ENCODE measurements at regions not wholly inside any gene's neighbourhood (a gene's known extent, or its start where the extent isn't known, plus 50 kb on each side); places are given as distances from the start of the nearest gene placed in this dataset.

DNA sequence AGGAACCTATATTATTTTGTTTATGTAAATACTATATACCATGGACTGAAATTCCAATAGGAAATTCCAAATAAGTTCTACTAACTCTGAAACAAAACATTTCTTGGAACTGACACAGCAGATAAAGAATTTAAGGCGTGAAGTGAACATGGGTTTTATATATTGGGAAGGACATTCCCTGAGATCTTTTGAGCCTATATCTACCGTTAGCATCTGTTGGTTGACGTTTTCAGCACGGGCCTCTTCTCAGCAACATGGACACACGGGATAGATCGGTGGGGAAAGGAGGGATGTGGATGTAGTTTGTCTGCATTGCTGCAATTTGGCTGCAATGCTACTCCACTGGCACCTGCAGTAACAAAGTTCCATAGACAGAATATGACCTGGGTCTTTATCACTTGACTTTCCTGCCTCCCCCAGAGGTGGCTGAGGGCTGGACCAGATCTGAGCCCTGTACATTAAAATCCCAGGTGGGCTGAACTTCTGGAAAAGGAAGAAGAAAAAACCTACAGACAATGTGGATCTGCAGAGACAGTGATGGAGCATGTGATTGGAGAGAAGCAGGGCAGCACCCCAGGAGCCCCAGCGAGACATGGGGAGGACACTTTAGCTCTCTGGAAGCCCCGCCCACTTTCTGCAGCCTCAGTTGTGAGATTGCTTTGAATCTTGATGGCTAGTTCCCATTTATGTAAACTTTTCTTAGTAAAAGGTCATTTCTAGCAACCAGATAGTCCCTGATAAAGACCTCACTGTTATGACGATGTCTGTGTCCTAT, 91.2 kb upstream of the CPEB4 start:
- Histone ChIP-seq H3K4me3 (no peak overlapping the region), H3K36me3 (ENCODE audit: low read depth) (no peaks in the 10 kb centered on the region), H3K4me1 (ENCODE audit: low read depth) (peaks cover 29% of the 10 kb centered on the region), H3K9me3 (no peaks in the 10 kb centered on the region)
- DNase-seq, result no peak
- ATAC-seq, result no peak
- intact Hi-C loops (cut with DNase I, micrococcal nuclease), result no loop called here
- TF ChIP-seq, protein P1, sequence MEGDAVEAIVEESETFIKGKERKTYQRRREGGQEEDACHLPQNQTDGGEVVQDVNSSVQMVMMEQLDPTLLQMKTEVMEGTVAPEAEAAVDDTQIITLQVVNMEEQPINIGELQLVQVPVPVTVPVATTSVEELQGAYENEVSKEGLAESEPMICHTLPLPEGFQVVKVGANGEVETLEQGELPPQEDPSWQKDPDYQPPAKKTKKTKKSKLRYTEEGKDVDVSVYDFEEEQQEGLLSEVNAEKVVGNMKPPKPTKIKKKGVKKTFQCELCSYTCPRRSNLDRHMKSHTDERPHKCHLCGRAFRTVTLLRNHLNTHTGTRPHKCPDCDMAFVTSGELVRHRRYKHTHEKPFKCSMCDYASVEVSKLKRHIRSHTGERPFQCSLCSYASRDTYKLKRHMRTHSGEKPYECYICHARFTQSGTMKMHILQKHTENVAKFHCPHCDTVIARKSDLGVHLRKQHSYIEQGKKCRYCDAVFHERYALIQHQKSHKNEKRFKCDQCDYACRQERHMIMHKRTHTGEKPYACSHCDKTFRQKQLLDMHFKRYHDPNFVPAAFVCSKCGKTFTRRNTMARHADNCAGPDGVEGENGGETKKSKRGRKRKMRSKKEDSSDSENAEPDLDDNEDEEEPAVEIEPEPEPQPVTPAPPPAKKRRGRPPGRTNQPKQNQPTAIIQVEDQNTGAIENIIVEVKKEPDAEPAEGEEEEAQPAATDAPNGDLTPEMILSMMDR (IDR thresholded peaks at IDR 0.05), result no peak

DNA sequence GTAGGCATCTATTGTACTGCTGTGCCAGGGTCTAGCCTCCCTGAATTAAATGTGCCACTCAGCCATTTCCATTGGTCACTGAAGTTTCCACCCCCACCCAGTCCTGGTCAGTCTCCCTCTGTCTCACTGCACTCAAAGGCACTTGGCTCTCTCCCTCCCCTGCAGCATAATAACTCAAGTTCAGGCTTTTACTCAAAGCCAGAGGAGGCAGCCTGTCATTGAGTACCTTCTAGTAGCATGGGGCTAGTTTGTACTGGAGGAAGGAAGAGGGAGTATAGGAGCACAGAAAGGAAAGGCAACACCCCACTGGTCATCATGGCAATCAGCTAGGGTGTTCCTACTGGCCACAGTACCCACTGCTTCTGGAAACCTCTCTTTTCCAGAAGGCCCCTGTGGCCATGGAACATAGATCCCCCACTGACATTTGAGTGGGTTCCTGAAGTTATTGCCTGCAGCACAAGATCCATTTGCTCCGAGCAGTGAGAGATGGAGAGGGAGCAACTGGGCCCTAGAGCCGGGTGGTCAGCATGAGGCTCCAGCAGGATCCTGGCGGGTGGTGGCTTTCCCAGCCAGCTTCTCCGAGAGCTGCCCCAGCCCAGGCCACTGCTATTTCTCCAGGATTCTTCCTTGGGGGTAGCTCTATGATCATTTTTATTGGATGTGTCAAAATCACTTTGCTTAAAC, 89.9 kb upstream of the CPEB4 start:
- DNase-seq, result no peak
- TF ChIP-seq, protein P1 (IDR thresholded peaks at IDR 0.05), result no peak
- no peaks in the 10 kb centered on the region for H3K9me3 ChIP-seq
- peaks cover 25% of the 10 kb centered on the region for H3K4me1 ChIP-seq (ENCODE audit: low read depth)
- no peak overlapping the region for H3K4me3 ChIP-seq
- no peak for ATAC-seq
- H3K36me3 ChIP-seq (ENCODE audit: low read depth), result no peaks in the 10 kb centered on the region
- intact Hi-C loops (cut with DNase I, micrococcal nuclease), result no loop called here

DNA sequence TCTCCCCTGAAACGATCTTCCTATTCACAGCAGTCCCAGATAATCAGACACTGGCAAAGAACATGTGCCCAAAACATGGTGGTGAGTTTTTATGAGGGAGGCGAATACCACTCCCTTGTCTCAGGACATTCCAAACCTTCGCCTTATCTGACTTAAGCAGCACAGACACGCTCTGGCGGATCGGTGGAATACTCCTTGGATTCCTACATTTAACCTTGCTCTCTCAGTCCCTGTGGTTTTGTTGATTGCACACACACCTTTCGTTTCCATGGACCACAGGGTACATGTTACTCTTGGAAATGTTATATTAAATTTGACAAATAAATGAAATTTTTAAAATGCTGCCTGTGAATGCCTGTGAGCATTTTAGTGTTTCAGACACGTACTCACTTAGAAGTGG, 87.8 kb upstream of the CPEB4 start:
- H3K4me3 ChIP-seq, result no peak overlapping the region
- peaks cover 7% of the 10 kb centered on the region for H3K4me1 ChIP-seq (ENCODE audit: low read depth)
- ATAC-seq (no peak), DNase-seq (no peak)
- H3K9me3 ChIP-seq, result no peaks in the 10 kb centered on the region
- H3K36me3 ChIP-seq (ENCODE audit: low read depth), result no peaks in the 10 kb centered on the region
- intact Hi-C loops (cut with DNase I, micrococcal nuclease), result no loop called here
- TF ChIP-seq, protein P1 (IDR thresholded peaks at IDR 0.05), result no peak

DNA sequence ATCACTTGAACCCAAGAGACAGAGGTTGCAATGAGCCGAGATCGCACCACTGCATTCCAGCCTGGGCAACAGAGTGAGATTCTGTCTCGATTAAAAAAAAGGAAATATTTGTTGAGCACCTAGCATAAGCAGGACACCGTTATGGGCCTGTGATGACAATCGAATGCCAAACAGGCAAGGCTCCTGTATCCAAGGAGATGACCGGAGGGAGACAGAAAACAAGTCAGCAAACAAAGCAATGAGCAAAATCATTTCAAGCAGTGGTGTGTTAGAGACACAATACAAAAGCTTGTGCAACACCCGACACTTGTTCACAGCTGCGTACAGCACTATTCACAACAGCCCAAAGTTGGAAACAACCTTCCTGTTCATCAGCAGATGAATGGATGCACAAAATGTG, 87.1 kb upstream of the CPEB4 start:
- Histone ChIP-seq H3K9me3 (no peaks in the 10 kb centered on the region), H3K36me3 (ENCODE audit: low read depth) (no peaks in the 10 kb centered on the region), H3K4me3 (no peak overlapping the region), H3K4me1 (ENCODE audit: low read depth) (peaks cover under 1% of the 10 kb centered on the region)
- intact Hi-C loops (cut with DNase I, micrococcal nuclease), result no loop called here
- no peak for DNase-seq
- TF ChIP-seq, protein P1 (IDR thresholded peaks at IDR 0.05), result no peak
- no peak for ATAC-seq

DNA sequence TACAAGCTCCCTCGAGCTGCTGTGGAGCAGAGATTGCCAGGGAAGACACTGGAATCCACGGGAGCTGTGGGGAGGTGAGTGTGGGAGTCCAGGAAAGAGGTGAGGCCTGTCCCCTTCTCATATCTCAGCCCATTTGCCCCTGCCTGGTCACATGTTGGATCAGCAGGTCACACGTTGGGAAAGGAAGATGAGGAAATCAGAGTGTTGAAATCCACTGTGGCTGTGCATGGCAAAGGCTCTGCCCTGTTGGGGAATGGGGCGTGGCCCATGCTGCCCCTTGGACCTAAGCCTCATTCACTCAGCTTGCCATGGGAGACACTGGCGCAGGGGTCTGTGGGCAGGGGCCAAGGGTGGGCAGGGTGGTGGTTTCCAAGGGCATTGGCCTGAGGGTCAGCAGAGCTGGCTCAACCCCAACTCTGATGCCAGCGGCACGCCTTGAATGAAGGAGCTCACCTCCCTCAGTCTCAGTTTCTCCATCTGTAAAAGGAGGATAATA, 85.4 kb upstream of the CPEB4 start:
- DNase-seq, result peak; percentile 81 to 84 (median 83)
- Histone ChIP-seq H3K36me3 (ENCODE audit: low read depth) (no peaks in the 10 kb centered on the region), H3K4me3 (no peak overlapping the region), H3K9me3 (no peaks in the 10 kb centered on the region), H3K4me1 (ENCODE audit: low read depth) (no peaks in the 10 kb centered on the region)
- ATAC-seq, result peak; percentile 99
- intact Hi-C loops (cut with DNase I, micrococcal nuclease), result no loop called here
- TF ChIP-seq, protein P1 (IDR thresholded peaks at IDR 0.05), result no peak
